ENCODE measurements at regions not wholly inside any gene's neighbourhood (a gene's known extent, or its start where the extent isn't known, plus 50 kb on each side); places are given as distances from the start of the nearest gene placed in this dataset.

DNA sequence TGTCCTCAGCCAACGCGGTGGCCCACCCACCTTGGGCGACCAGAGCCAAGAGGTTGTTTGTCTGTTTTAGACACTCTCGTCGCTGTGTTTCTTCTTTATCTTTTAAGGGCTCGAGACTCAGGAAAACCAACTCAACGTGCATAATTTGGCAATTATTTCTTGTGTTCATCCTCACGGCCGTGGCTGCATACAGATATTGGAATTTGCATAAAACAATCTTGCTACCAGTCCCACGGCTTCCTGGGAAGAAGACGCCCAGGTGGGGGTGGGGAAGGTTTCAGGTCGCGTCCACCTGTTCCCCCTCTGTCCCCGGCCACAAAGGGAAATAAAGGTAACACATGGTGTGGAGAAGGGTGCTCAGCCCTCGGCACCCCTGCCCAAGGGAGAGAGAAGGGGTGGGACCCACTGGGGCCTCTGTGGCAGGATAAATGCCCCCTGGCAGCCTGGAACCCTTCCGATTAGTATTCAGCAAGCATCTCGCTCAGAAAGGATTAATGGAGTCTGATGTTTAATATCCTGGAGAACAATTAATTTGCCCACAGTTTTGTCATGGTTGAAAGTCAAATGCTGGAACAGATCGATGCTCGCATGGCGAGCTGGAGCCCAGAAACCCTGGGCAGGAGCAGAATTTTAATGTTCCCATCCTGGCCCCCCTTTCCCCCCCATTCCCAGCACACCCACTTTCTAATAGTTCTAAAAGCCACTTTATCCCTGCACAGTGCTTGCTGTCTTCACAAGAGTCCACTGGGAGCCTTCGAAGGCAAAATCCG lies 359.7 kb downstream of the MN1 start:
- TF ChIP-seq POLR2A (IDR thresholded peaks at IDR 0.05) = no peak
- TF ChIP-seq, protein P1, sequence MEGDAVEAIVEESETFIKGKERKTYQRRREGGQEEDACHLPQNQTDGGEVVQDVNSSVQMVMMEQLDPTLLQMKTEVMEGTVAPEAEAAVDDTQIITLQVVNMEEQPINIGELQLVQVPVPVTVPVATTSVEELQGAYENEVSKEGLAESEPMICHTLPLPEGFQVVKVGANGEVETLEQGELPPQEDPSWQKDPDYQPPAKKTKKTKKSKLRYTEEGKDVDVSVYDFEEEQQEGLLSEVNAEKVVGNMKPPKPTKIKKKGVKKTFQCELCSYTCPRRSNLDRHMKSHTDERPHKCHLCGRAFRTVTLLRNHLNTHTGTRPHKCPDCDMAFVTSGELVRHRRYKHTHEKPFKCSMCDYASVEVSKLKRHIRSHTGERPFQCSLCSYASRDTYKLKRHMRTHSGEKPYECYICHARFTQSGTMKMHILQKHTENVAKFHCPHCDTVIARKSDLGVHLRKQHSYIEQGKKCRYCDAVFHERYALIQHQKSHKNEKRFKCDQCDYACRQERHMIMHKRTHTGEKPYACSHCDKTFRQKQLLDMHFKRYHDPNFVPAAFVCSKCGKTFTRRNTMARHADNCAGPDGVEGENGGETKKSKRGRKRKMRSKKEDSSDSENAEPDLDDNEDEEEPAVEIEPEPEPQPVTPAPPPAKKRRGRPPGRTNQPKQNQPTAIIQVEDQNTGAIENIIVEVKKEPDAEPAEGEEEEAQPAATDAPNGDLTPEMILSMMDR (IDR thresholded peaks at IDR 0.05) = no peak

Data from Peyer's patch (tissue), 4 donors.